ENCODE measurements at regions not wholly inside any gene's neighbourhood (a gene's known extent, or its start where the extent isn't known, plus 50 kb on each side); places are given as distances from the start of the nearest gene placed in this dataset.
"Not testable (repeated sequence)": the region's sequence is repeated elsewhere in the genome, so short reads cannot be mapped to it uniquely, and the experiment has no call there.

GRCh38 chr14:105737504-105738246 lies 211.3 kb downstream of the TMEM121 start:
- no peaks in the 10 kb centered on the region for H3K9me3 ChIP-seq
- H3K27ac ChIP-seq, result no peak overlapping the region
- no peak overlapping the region for H3K4me3 ChIP-seq (replicated peaks in 1 of 3)
- H3K36me3 ChIP-seq, result no peaks in the 10 kb centered on the region
- no peaks in the 10 kb centered on the region for H3K4me1 ChIP-seq
- intact Hi-C loops (cut with DNase I), result no loop called here
- WGBS, 2 donors, result 83 to 88% methylated on average over 3 to 6 of the region's 17 CpGs
- no peak for TF ChIP-seq CTCF (IDR thresholded peaks at IDR 0.05)
- TF ChIP-seq POLR2A (IDR thresholded peaks at IDR 0.05), result no peak
- no peaks in the 10 kb centered on the region for H3K27me3 ChIP-seq
- DNase-seq, result no peak

GRCh38 chr14:105738638-105739037 lies 212.3 kb downstream of the TMEM121 start:
- Histone ChIP-seq H3K4me3 (replicated peaks in 1 of 3) (no peak overlapping the region), H3K36me3 (no peaks in the 10 kb centered on the region), H3K4me1 (no peaks in the 10 kb centered on the region), H3K27ac (no peak overlapping the region), H3K27me3 (no peaks in the 10 kb centered on the region), H3K9me3 (no peaks in the 10 kb centered on the region)
- TF ChIP-seq POLR2A (IDR thresholded peaks at IDR 0.05), result no peak
- TF ChIP-seq CTCF (IDR thresholded peaks at IDR 0.05), result no peak
- intact Hi-C loops (cut with DNase I), result no loop called here
- 78 to 83% methylated on average over 8 of the region's 8 CpGs for WGBS, 2 donors
- DNase-seq, result no peak

- TF ChIP-seq CTCF (IDR thresholded peaks at IDR 0.05) (no peak), POLR2A (IDR thresholded peaks at IDR 0.05) (no peak)
- Histone ChIP-seq H3K36me3 (no peaks in the 10 kb centered on the region), H3K9me3 (no peaks in the 10 kb centered on the region), H3K27ac (no peak overlapping the region), H3K27me3 (no peaks in the 10 kb centered on the region), H3K4me3 (replicated peaks in 1 of 3) (no peak overlapping the region), H3K4me1 (no peaks in the 10 kb centered on the region)
- no peak for DNase-seq
- WGBS, 2 donors, result 83% methylated on average over 14 of the region's 14 CpGs
- intact Hi-C loops (cut with DNase I), result no loop called here
These were observed 213.1 kb downstream of the TMEM121 start for GRCh38 chr14:105739331-105740102.

GRCh38 chr14:105740272-105740671 lies 213.9 kb downstream of the TMEM121 start:
- DNase-seq; H3K4me3 ChIP-seq (replicated peaks in 1 of 3); H3K27ac ChIP-seq; H3K27me3 ChIP-seq; H3K36me3 ChIP-seq; H3K4me1 ChIP-seq; intact Hi-C loops (cut with DNase I); H3K9me3 ChIP-seq: not testable (repeated sequence)
- 60% methylated on average over 1 of the region's 18 CpGs; no CpG with 5 or more reads in 1 of the 2 donors for WGBS, 2 donors

GRCh38 chr14:105740961-105741360 lies 214.6 kb downstream of the TMEM121 start:
- no CpG with 5 or more reads among the region's 14 CpGs for WGBS, 2 donors
- H3K36me3 ChIP-seq; H3K27me3 ChIP-seq; H3K27ac ChIP-seq; H3K4me3 ChIP-seq (replicated peaks in 1 of 3); H3K4me1 ChIP-seq; intact Hi-C loops (cut with DNase I); DNase-seq; H3K9me3 ChIP-seq: not testable (repeated sequence)

GRCh38 chr14:105741707-105742530 lies 215.5 kb downstream of the TMEM121 start:
- H3K36me3 ChIP-seq; DNase-seq; H3K27ac ChIP-seq; H3K4me3 ChIP-seq (replicated peaks in 1 of 3); intact Hi-C loops (cut with DNase I); H3K4me1 ChIP-seq; H3K9me3 ChIP-seq; H3K27me3 ChIP-seq: not testable (repeated sequence)
- WGBS, 2 donors, result 85 to 92% methylated on average over 15 to 16 of the region's 29 CpGs
